ENCODE measurements at regions not wholly inside any gene's neighbourhood (a gene's known extent, or its start where the extent isn't known, plus 50 kb on each side); places are given as distances from the start of the nearest gene placed in this dataset.

- TF ChIP-seq BCL3 (IDR thresholded peaks at IDR 0.05) (no peak), GATA3 (IDR thresholded peaks at IDR 0.05; ENCODE audit: borderline replicate concordance) (no peak), HMGXB4 (CRISPR knock-in tag; IDR thresholded peaks at IDR 0.05; ENCODE audit: borderline replicate concordance) (no peak), RARB (CRISPR knock-in tag; IDR thresholded peaks at IDR 0.05) (no peak)
Observed at GRCh38 chr16:54579106-54579728, 292.6 kb upstream of the IRX3 start (continued).

GRCh38 chr16:54577651-54578128 lies 291.1 kb upstream of the IRX3 start:
- FAIRE-seq (no peak), DNase-seq (ENCODE audit: low read depth in 1 of 2, low spot score in 1 of 2) (no peak), ATAC-seq (0 out of 6 replicates have a peak, but pooled peaks of 1 of the 2 experiments have one; percentile 19)
- ChIA-PET CTCF (interaction anchor here (0.6 kb wide), 1 partner anchor 37 kb away, joined by 3 read pairs; no protein-coding TSS in a partner anchor), POLR2A (no interaction called here)
- TF ChIP-seq HES2 (IDR thresholded peaks at IDR 0.05): no peak
- no peak for TF ChIP-seq ATOH8 (CRISPR knock-in tag; IDR thresholded peaks at IDR 0.05; ENCODE audit: low read depth)
- no peak for TF ChIP-seq POLR2A (IDR thresholded peaks at IDR 0.05; ENCODE audit: low read length)
- no peak for TF ChIP-seq E2F6 (IDR thresholded peaks at IDR 0.05; ENCODE audit: borderline replicate concordance, low read depth)
- no peak for TF ChIP-seq RARB (CRISPR knock-in tag; IDR thresholded peaks at IDR 0.05)
- no peak for TF ChIP-seq NPAS2 (CRISPR knock-in tag; IDR thresholded peaks at IDR 0.05; ENCODE audit: borderline replicate concordance)
- TF ChIP-seq EHMT2 (IDR thresholded peaks at IDR 0.05; ENCODE audit: low read depth): no peak
- TF ChIP-seq CTCF (IDR thresholded peaks at IDR 0.05): no peak
- TF ChIP-seq CBX8 (IDR thresholded peaks at IDR 0.05): no peak
- no peak for TF ChIP-seq GATA3 (IDR thresholded peaks at IDR 0.05; ENCODE audit: borderline replicate concordance)
- no peak for TF ChIP-seq BCL3 (IDR thresholded peaks at IDR 0.05)
- TF ChIP-seq KDM1A (IDR thresholded peaks at IDR 0.05; ENCODE audit: low read depth): no peak
- TF ChIP-seq CEBPB (IDR thresholded peaks at IDR 0.05): no peak
- TF ChIP-seq JUNB (IDR thresholded peaks at IDR 0.05): no peak
- no peak for TF ChIP-seq ZSCAN20 (CRISPR knock-in tag; IDR thresholded peaks at IDR 0.05)
- Histone ChIP-seq H3K9me3 (no peaks in the 10 kb centered on the region), H3K4me3 (no peak overlapping the region), H3K4me2 (no peak overlapping the region), H3K27ac (no peak overlapping the region), H3K4me1 (no peaks in the 10 kb centered on the region)
- WGBS (ENCODE audit: missing lambda C conversion rate): 50% methylated on average over 15 of the region's 15 CpGs

All from A549 (cell line).